ENCODE measurements at regions not wholly inside any gene's neighbourhood (a gene's known extent, or its start where the extent isn't known, plus 50 kb on each side); places are given as distances from the start of the nearest gene placed in this dataset.

GRCh38 chr6:44678252-44678935 is 290.9 kb downstream of the CDC5L start:
- DNase-seq (ENCODE audit: low spot score), result no peak

DNA sequence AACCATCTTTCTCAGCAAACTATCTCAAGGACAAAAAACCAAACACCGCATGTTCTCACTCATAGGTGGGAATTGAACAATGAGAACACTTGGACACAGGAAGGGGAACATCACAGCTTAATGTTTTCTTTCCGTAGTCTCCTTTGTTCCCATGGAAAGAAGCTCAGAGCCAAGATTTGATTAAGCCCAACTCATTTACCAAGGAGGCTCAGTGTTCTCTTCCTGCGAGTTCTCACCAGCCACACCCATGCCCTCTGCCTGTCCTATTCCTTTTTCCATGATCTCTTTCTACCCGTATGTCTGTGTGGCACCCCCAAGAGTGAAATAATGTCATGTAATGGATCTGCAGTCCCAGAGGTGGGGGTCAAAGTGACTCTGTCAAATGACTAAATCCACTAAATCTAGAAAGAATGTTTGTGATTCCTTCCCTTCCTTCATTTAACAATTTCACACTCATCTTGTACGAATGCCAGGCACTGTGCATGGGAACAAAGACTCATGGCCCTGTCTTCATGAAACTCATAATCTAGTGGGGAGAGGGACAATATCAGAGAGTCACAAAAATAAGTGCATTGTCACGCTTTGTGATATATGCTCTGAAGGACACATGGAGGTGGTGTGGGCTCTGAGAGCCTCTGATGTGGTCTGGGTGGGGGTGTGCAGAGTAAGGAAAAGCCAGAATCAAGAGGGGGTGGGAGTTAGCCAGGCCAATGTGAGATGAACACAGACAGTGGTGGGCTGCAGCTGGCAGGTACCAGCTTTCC is 292.1 kb downstream of the CDC5L start:
- no peak for DNase-seq (ENCODE audit: low spot score)

- no peak for DNase-seq (ENCODE audit: low spot score)
These were observed 292.8 kb downstream of the CDC5L start for GRCh38 chr6:44680202-44680720.

- no peak for DNase-seq (ENCODE audit: low spot score)
These were observed 294.3 kb downstream of the CDC5L start for GRCh38 chr6:44681761-44682160.

DNA sequence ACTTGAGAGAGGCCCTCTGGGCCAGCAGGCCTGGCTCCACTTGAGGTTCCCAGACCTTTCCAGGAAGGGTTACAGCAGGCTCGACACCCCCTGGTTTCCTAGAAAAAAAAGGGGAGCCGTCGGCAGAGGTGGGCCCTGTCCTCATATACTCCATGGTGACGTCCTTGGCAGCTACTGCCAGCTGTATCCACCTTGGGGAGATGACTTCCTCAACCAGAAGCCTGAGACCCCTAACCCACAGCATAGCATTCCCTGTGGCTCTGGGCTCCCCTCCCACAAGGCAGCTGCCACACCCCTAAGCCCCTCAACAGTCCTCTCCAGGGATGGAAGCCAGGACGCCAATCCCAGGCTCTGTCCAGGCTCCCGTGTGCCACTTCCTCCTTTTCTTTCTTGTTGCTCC is 294.8 kb downstream of the CDC5L start:
- DNase-seq (ENCODE audit: low spot score), result no peak

DNA sequence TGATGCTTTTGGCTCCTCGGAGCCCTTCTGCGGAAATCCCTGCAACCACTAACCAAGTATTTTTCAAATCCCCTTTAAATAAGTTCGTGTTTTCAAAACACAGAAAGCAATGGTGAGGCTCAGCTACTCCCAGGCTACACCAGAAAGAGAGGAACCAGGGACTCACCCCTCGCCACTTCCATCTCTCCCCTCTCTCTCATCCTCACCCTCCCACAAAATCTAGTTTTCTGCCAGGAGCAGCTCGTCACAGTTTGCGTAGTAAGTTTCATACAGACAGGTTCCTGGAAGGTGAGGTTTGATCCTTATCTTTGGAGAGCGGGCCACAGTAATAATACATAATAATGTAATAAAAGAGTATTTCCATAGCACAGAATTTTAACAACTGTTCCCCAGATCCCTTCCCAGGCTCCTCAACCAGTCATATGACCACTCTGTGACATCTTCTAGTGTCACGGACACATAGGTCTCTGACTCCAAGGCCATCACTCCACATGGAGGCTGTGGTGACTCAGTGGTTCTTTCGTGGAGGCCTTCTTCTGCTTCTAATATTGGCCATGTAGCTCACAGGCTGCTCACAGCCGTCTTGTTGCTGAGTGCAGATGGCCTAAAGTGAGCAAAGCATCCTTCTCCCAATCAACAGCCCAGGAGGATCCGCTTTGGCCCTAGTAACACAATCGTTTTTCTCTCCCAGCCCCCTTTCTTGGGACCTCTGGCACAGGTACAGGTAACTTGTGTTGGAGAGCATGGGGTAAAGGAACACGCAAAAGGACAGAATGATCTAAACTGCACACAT is 295.7 kb downstream of the CDC5L start:
- DNase-seq (ENCODE audit: low spot score), result no peak

DNA sequence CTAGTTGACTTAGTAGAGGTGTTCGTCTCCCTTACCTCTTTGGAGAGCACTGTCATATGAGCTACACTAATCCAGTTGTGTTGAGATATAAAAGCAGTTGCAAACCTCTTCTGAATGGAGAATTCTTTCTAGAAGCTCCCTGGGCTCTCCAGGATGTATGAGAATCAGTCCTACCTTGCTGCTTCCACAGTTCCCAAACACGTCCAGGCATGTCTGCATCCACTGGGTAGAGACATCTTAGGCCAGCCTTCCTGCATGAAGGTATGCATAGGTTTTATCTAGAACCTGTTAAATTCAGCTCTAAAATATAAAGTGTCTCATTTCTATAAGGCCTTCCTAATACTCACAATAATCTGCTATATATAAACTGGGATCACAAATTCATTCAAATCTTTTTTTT is 297.7 kb downstream of the CDC5L start:
- no peak for DNase-seq (ENCODE audit: low spot score)

DNA sequence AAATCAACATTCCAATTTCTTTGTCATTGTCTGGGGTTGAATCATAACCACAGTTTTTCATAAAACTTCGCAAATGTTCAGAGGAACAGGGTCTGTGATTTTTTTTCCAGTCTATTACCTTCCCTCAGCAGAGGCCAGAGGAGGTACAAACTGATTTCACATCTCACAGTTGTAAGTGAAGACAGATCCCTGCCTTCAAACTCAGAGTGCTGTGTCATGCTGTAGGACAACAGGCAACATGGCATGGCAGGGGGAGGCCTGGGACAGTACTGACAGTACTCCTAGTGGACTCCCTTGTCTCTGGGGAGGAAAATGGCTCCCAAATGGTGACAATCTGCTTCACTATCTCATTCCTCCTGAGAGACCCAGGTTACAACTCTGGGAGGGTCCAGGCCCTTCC is 308.6 kb downstream of the CDC5L start:
- DNase-seq (ENCODE audit: low spot score), result no peak

GRCh38 chr6:44696686-44697085 is 309.2 kb downstream of the CDC5L start:
- no peak for DNase-seq (ENCODE audit: low spot score)

GRCh38 chr6:44697327-44697726 is 309.8 kb downstream of the CDC5L start:
- no peak for DNase-seq (ENCODE audit: low spot score)

DNA sequence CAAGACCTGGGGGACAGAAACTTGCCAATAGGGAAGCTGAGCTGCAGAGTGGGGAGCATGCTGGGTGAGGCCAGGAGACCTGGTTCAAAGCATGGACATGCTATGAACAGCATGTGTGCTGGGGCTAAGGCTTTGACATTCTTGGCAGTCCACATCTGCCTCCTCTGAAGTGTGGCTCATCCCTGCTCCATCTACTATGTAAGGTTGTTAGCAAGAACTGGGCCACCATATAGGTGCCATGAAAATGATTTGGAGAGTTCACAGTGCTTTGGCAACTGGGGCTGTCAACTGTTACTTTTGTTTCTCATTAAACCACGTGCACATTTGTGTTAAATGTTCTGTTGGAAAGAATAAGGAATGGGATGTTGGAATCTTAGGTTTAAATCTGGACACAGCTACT is 311.1 kb downstream of the CDC5L start:
- DNase-seq (ENCODE audit: low spot score), result no peak

DNA sequence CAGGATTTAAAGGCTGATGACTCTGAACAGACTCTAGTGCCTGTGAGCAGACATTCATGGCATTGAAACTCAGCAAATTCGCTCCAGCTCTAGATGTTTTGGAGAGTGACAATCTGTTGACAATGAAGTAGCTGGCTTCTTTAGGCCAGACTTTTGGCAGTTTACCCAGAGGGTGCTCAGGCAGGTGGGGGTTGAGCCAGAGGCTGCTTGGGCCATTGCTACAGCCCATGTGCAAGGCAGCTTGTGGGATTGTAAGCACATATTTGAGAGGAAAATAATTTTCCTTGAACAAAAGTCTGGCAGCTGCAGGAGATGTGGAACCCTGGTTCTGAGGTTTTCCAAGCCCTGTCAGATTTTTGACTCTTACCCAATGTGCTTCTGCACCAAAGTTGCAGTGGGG is 311.6 kb downstream of the CDC5L start:
- DNase-seq (ENCODE audit: low spot score), result no peak

- DNase-seq (ENCODE audit: low spot score), result no peak
These were observed 312.3 kb downstream of the CDC5L start for GRCh38 chr6:44699851-44700250.

DNA sequence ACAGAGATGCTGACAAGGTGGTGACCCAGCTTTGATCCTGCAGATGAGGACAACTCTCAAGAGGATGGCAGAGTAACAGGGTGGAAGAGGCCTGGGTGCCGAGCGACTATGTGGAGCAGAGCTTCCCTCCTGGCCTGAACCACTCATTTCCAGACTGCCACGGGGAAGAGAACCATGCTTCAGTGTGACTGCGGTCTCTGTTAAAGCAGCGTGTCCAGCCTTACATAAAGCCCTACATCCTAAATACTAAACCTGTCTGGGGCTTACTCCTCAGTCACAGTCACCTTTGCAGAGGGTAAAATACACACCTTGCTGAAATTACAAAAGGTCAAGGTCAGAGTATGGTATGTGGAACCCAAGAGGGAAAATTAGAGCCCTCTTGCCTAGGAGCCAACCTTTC is 312.9 kb downstream of the CDC5L start:
- DNase-seq (ENCODE audit: low spot score), result no peak

GRCh38 chr6:44701038-44701636 is 313.6 kb downstream of the CDC5L start:
- DNase-seq (ENCODE audit: low spot score), result no peak

GRCh38 chr6:44701637-44702101 is 314.2 kb downstream of the CDC5L start:
- DNase-seq (ENCODE audit: low spot score), result no peak

DNA sequence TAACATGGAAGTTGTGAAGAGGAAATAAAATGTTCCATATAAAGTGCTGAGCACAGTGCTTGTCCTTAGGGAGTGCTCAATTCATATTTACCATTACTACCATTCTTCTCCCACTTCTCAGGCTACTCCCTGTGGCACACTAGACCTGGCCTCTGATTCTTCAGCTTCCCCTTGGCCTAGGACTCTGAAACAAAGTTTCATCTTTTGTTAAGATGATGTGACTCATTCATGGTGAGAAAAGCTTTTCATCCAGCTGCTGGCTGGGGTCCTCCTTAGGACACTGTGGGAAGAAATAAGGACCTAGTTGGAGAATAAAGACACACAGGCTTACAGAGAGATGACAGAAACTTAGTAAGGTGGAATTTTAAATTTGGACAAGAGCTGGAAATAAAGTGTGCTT is 314.8 kb downstream of the CDC5L start:
- no peak for DNase-seq (ENCODE audit: low spot score)

DNA sequence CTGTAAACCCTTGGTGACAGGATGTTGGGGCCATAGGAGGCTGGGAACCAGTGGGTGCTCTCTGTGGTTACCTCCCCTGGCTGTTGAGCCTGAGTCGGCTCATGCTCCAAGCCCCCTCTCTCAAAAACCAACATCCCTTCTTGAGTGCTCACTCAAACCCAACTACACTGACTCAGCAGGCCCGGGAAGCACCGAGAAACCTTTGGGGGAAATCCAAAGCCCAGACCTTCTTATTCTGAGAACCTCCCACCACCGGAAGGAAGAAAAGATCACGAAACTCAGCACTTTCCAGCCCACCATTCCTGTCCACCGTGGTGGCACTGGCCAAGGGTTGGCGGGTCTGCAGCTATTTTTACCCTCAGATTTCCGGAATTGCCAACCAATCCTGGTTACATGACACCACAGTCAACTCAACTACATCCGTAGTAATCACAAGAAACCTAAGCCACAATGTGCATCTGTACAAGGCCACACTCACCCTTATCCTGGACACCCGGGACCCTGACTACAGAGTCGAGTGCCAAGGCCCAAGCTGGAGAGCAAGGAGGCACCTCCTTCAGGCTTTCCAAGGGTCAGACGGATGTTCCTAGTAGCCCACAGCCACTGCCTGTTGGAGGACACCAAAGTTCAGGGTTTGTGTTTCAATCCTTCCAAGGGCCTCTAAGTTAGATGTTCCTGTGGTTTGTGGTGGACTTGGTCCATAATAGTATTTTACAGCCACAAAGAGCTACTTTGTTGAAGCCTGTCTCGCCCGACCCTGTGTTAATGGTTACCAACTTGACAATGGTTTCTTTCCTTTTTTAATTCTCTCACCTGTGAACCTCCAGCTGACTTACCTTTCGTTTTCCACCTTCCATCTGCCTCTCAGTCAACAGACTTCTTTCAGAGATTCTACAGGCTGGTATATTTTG is 317.0 kb downstream of the CDC5L start:
- DNase-seq (ENCODE audit: low spot score), result no peak

GRCh38 chr6:44705596-44705995 is 318.1 kb downstream of the CDC5L start:
- DNase-seq (ENCODE audit: low spot score), result no peak

DNA sequence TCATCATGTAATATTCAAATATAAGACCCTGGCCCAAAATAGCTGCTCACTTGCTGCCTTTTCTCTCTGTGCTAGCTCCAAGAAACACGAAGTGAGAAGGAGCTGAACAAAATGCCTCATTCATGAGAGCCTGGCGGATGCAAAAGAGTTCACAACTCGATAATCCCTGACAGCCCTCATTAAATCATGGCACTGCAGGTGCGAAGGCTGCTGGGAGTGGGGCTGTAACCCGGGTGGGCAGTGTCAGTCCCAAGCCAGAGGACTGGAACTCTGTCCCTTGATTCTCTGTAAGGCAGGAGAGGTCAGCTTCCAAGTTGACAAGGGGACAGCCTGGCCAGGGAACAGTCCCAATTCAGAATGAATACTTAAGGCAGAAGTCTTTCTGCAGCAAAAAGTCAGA is 318.5 kb downstream of the CDC5L start:
- no peak for DNase-seq (ENCODE audit: low spot score)

DNA sequence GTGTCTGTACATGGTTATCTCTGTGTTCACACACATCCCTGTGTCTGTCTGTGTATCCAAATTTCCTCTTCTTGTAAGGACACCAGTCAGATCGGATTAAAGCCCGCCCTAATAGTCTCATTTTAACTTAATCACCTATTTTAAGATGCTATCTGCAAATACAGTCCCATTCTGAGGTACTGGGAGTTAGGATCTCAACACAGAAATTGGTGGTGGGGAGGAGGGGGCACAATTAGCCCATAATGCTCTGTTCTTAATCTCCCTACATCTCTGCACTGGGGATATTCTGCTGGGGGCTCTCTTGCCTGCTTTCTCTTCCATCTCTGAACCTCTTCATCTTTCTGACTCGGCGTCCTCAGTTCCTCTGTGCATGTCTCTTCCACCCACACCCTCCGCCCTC is 320.7 kb downstream of the CDC5L start:
- DNase-seq (ENCODE audit: low spot score), result no peak

Data from AG08396 (cell line).